Hematopoietic multipotent progenitor cell treated with erythropoietin and hydrocortisone succinate and interleukin-3 and kit ligand, for 17 days (in vitro differentiated cells): ENCODE measurements at regions not wholly inside any gene's neighbourhood (a gene's known extent, or its start where the extent isn't known, plus 50 kb on each side); places are given as distances from the start of the nearest gene placed in this dataset.
A peak's percentile ranks its signal among the peaks of the same experiment; 100 is the strongest.

ENCODE experiments used
- DNase-seq: peaks from one replicate; pipeline ENCODE4 v3.0.0-alpha.2; 2015; ENCODE audit warnings: low spot score

- no peak for DNase-seq
These were observed 108.4 kb upstream of the RASGRP1 start for GRCh38 chr15:38672814-38673670.

GRCh38 chr15:38674448-38674847, 109.8 kb upstream of the RASGRP1 start:
- no peak for DNase-seq

- no peak for DNase-seq
These were observed 113.7 kb upstream of the RASGRP1 start for GRCh38 chr15:38678281-38678680.

GRCh38 chr15:38680775-38681174, 116.2 kb upstream of the RASGRP1 start:
- no peak for DNase-seq

GRCh38 chr15:38682363-38682762, 117.7 kb upstream of the RASGRP1 start:
- DNase-seq = no peak

- no peak for DNase-seq
These were observed 118.2 kb upstream of the RASGRP1 start for GRCh38 chr15:38682861-38683260.

- DNase-seq = no peak
These were observed 119.0 kb upstream of the RASGRP1 start for GRCh38 chr15:38683382-38684242.

- DNase-seq = no peak
These were observed 119.9 kb upstream of the RASGRP1 start for GRCh38 chr15:38684440-38685010.

GRCh38 chr15:38685686-38686339, 121.2 kb upstream of the RASGRP1 start:
- no peak for DNase-seq

- DNase-seq = no peak
These were observed 122.7 kb upstream of the RASGRP1 start for GRCh38 chr15:38687340-38687739.

GRCh38 chr15:38687775-38688495, 123.3 kb upstream of the RASGRP1 start:
- DNase-seq = no peak

- no peak for DNase-seq
These were observed 124.1 kb upstream of the RASGRP1 start for GRCh38 chr15:38688761-38689160.

GRCh38 chr15:38689522-38689921, 124.9 kb upstream of the RASGRP1 start:
- DNase-seq = no peak

- no peak for DNase-seq
These were observed 125.6 kb upstream of the RASGRP1 start for GRCh38 chr15:38690216-38690615.

GRCh38 chr15:38690719-38691332, 126.2 kb upstream of the RASGRP1 start:
- DNase-seq = peak; percentile 58

- no peak for DNase-seq
These were observed 126.8 kb upstream of the RASGRP1 start for GRCh38 chr15:38691377-38691776.

GRCh38 chr15:38691965-38692788, 127.6 kb upstream of the RASGRP1 start:
- no peak for DNase-seq

GRCh38 chr15:38692789-38693062, 128.1 kb upstream of the RASGRP1 start:
- DNase-seq = no peak

- DNase-seq = no peak
These were observed 130.9 kb upstream of the RASGRP1 start for GRCh38 chr15:38695249-38696108.
